Fibroblast of the aortic adventitia (primary cell): ENCODE measurements at regions not wholly inside any gene's neighbourhood (a gene's known extent, or its start where the extent isn't known, plus 50 kb on each side); places are given as distances from the start of the nearest gene placed in this dataset.

ENCODE experiments used
- DNase-seq: peaks from one replicate; pipeline ENCODE4 v3.0.0-alpha.2; 2010; ENCODE audit warnings: low read depth
- H3K4me3 ChIP-seq: 2 replicates; pipeline ENCODE4 v1.5.1; 2011; ENCODE audit warnings: low read depth, mild to moderate bottlenecking, control low read depth, low read length, moderate library complexity
- CTCF ChIP-seq: IDR thresholded peaks from 2 replicates; pipeline ENCODE4 v1.5.1; 2011; ENCODE audit warnings: mild to moderate bottlenecking, low read length, control low read depth, inconsistent platforms; ENCODE audit not compliant: insufficient read depth

GRCh38 chr3:181253796-181254195 lies 264.3 kb upstream of the DNAJC19 start:
- DNase-seq: no peak
- no peak for TF ChIP-seq CTCF
- H3K4me3 ChIP-seq: no peak overlapping the region

- TF ChIP-seq CTCF: no peak
- DNase-seq: no peak
- H3K4me3 ChIP-seq: no peak overlapping the region
Observed at GRCh38 chr3:181252631-181253030, 263.1 kb upstream of the DNAJC19 start.

GRCh38 chr3:181250714-181251113 lies 261.2 kb upstream of the DNAJC19 start:
- no peak for TF ChIP-seq CTCF
- H3K4me3 ChIP-seq: no peak overlapping the region
- no peak for DNase-seq

GRCh38 chr3:181239441-181239840 lies 249.9 kb upstream of the DNAJC19 start:
- no peak overlapping the region for H3K4me3 ChIP-seq
- DNase-seq: no peak
- no peak for TF ChIP-seq CTCF

- DNase-seq: no peak
- no peak overlapping the region for H3K4me3 ChIP-seq
- TF ChIP-seq CTCF: no peak
Observed at GRCh38 chr3:181230258-181230657, 240.7 kb upstream of the DNAJC19 start.

GRCh38 chr3:181213347-181213746 lies 223.8 kb upstream of the DNAJC19 start:
- DNase-seq: no peak
- no peak overlapping the region for H3K4me3 ChIP-seq
- TF ChIP-seq CTCF: no peak

GRCh38 chr3:181212271-181212670 lies 222.7 kb upstream of the DNAJC19 start:
- DNase-seq: no peak
- H3K4me3 ChIP-seq: no peak overlapping the region
- TF ChIP-seq CTCF: no peak
